Motor neuron (in vitro differentiated cells): ENCODE measurements at regions not wholly inside any gene's neighbourhood (a gene's known extent, or its start where the extent isn't known, plus 50 kb on each side); places are given as distances from the start of the nearest gene placed in this dataset.
A peak's percentile ranks its signal among the peaks of the same experiment; 100 is the strongest.

Experiments
- ATAC-seq, 8 experiments: fragments of 200-7000 bp; cut with Tn5 transposase; replicated peaks in 6 of 8; 2 replicates each; pipeline ENCODE4 v1.8.0; 2021; ENCODE audit warnings: mild to moderate bottlenecking in 8 of 8, moderate library complexity in 8 of 8
- H3K27ac ChIP-seq, 2 donors: fragments of 250-450 bp; sonication (Bioruptor Pico); 2 replicates each; pipeline ENCODE4 v1.9.0; 2021; ENCODE audit warnings: antibody characterized with exemption in 2 of 2, mild to moderate bottlenecking in 2 of 2, moderate library complexity in 1 of 2
- H3K4me1 ChIP-seq, 2 donors: fragments of 250-450 bp; sonication (Bioruptor Pico); replicated peaks in 1 of 2; 2 replicates each; pipeline ENCODE4 v1.6.1; 2021; ENCODE audit warnings: antibody characterized with exemption in 2 of 2, mild to moderate bottlenecking in 2 of 2, moderate library complexity in 1 of 2
- H3K4me3 ChIP-seq, 5 donors: fragments of 250-450 bp; sonication (Bioruptor Pico); 2 replicates each; pipeline ENCODE4 v1.9.0; 2021; ENCODE audit warnings: antibody characterized with exemption in 5 of 5, mild to moderate bottlenecking in 5 of 5, moderate library complexity in 4 of 5
- WGBS, 10 experiments: fragments of 450-650 bp; shearing (Covaris generic); methylation state at CpG; one replicate each; pipeline ENCODE4 v1.0.0; 2022; 5-methylcytosine and 5-hydroxymethylcytosine counted together
- in situ Hi-C, 9 experiments: fragments of 400-800 bp; cut with MboI; loops; one replicate each; pipeline ENCODE4 v1.15.0; 2021; ENCODE audit warnings: low sequenced_read_pairs in 9 of 9, low pct_unique_long_range_greater_than_20kb in 2 of 9; ENCODE audit not compliant: unreplicated experiment in 9 of 9

- 0 to 100% (median 96%) methylated on average over 1 of the region's 1 CpG; no CpG with 5 or more reads in 2 of the 10 experiments for WGBS, 10 experiments
- ATAC-seq = no peak
- H3K27ac ChIP-seq = no peak overlapping the region
- no peak overlapping the region for H3K4me3 ChIP-seq
- in situ Hi-C loops = no loop called here
- H3K4me1 ChIP-seq = peaks cover 0 to 6% of the 10 kb centered on the region in 2 donors
These were observed 150.4 kb upstream of the CDH19 start for GRCh38 chr18:66754335-66754734.

DNA sequence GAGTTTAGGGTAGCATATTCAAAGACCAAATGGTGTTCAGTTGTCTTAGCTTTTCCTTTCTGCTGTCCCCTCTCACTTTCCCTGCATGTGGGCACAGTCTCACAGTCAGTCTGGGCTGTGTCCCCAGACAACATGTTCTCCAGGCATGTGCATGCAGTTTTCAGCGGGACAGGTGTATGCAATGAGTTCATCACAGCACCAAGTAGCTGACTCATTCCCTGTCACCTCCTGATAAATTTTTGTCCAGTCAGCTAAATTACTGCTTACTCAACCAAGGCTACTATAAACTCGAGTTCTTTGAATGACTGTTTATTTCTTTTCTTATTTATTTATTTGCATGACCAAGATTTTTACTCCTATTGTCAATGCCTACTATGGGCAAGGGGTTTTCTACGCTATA, 148.8 kb upstream of the CDH19 start:
- no peak for ATAC-seq
- WGBS, 10 experiments = 0 to 100% (median 60%) methylated on average over 1 to 3 of the region's 3 CpGs
- no peaks in the 10 kb centered on the region for H3K4me1 ChIP-seq
- in situ Hi-C loops = no loop called here
- H3K4me3 ChIP-seq = no peak overlapping the region
- no peak overlapping the region for H3K27ac ChIP-seq

GRCh38 chr18:66749481-66750035, 145.7 kb upstream of the CDH19 start:
- ATAC-seq = no peak
- in situ Hi-C loops = no loop called here
- Histone ChIP-seq H3K27ac (no peak overlapping the region), H3K4me3 (no peak overlapping the region), H3K4me1 (no peaks in the 10 kb centered on the region)

DNA sequence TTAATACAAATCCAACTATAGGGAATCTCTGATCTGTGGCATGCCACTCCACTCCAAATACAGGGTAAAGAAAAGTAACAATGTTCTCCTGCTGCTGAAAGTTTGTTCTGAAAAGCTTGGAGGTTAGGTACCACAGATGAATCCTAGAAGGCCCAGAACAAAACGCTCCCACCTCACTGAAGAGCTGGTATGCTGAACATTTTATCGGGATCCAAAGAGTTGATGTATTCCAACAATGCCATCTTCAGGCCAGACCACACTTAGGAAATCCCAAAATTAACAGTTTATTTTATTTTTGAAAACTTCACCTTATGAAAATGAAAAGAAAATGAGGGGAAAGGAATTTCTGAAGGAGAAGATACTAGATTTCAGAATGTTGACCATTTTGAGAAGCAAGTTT, 145.1 kb upstream of the CDH19 start:
- ATAC-seq = peak in 1 of 8 experiments; percentile 67
- 0 to 100% (median 64%) methylated on average over 1 to 2 of the region's 2 CpGs; no CpG with 5 or more reads in 1 of the 10 experiments for WGBS, 10 experiments

GRCh38 chr18:66742832-66743231, 138.9 kb upstream of the CDH19 start:
- H3K4me1 ChIP-seq = no peaks in the 10 kb centered on the region
- no peak overlapping the region for H3K27ac ChIP-seq
- in situ Hi-C loops = no loop called here
- ATAC-seq = no peak
- no peak overlapping the region for H3K4me3 ChIP-seq
- WGBS, 10 experiments = 0 to 90% (median 76%) methylated on average over 1 to 2 of the region's 2 CpGs

More for the DNA sequence above, 145.1 kb upstream of the CDH19 start:
- H3K4me3 ChIP-seq = no peak overlapping the region
- H3K27ac ChIP-seq = no peak overlapping the region
- in situ Hi-C loops = no loop called here
- no peaks in the 10 kb centered on the region for H3K4me1 ChIP-seq

DNA sequence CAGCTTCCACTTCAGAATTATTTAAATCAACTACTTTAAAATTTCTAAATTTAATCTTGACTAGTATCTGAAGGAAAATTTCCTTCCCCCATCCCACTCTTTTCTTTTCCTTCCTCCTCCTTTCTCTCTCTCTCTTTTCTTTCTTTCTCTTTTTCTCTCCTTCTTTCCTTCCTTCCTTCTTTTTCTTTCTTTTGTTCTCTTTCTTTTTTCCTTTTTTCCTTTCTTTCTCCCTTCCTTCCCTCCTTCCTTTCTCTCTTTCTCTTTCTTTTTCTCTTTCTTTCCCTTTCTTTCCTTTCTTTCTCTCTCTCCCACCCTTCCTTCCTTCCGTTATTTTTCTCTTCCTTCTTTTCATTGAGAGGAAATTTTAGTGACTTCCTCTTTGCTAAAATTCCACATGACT, 132.0 kb upstream of the CDH19 start:
- peaks cover 0 to 6% of the 10 kb centered on the region in 2 donors for H3K4me1 ChIP-seq
- no peak for ATAC-seq
- H3K27ac ChIP-seq = no peak overlapping the region
- in situ Hi-C loops = no loop called here
- no peak overlapping the region for H3K4me3 ChIP-seq
- WGBS, 10 experiments = 0 to 100% (median 84%) methylated on average over 1 of the region's 1 CpG

- peaks cover 0 to 19% of the 10 kb centered on the region in 2 donors for H3K4me1 ChIP-seq
- no peak overlapping the region for H3K27ac ChIP-seq
- ATAC-seq = no peak
- 0 to 100% (median 79%) methylated on average over 1 to 2 of the region's 2 CpGs for WGBS, 10 experiments
- in situ Hi-C loops = no loop called here
- H3K4me3 ChIP-seq = no peak overlapping the region
These were observed 130.6 kb upstream of the CDH19 start for GRCh38 chr18:66734451-66734850.

DNA sequence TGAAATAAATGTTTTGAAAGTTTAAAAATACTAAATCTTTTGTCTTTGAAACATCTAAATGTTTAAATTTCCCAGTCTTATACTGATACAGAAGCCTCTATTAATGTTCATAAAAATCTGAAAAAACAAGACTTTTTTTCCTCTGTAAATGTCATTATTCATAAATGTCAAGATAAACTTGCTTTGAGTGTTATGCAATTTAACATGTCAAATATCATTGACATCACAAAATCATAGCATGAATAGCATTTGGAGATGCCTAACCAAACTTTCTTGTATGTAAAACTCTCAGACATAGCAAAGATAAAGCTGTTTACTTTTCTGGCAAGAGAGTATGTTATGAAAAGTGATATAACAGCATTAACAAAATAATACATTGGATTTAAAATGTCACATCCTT, 128.0 kb upstream of the CDH19 start:
- Histone ChIP-seq H3K4me1 (peaks cover 0 to 20% of the 10 kb centered on the region in 2 donors), H3K4me3 (no peak overlapping the region), H3K27ac (no peak overlapping the region)
- ATAC-seq = no peak
- in situ Hi-C loops = no loop called here

- whole genome bisulfite sequencing, 10 experiments = 0 to 100% (median 66%) methylated on average over 1 to 2 of the region's 2 CpGs
- Histone ChIP-seq H3K4me3 (no peak overlapping the region), H3K4me1 (peaks cover 0 to 20% of the 10 kb centered on the region in 2 donors), H3K27ac (no peak overlapping the region)
- no peak for ATAC-seq
- in situ Hi-C loops = no loop called here
These were observed 125.8 kb upstream of the CDH19 start for GRCh38 chr18:66729442-66730239.

GRCh38 chr18:66728951-66729350, 125.1 kb upstream of the CDH19 start:
- Histone ChIP-seq H3K4me1 (peaks cover 0 to 20% of the 10 kb centered on the region in 2 donors), H3K27ac (no peak overlapping the region), H3K4me3 (no peak overlapping the region)
- in situ Hi-C loops = no loop called here
- no peak for ATAC-seq
- 18 to 100% (median 92%) methylated on average over 1 to 4 of the region's 5 CpGs; no CpG with 5 or more reads in 1 of the 10 experiments for WGBS, 10 experiments

- Histone ChIP-seq H3K4me3 (no peak overlapping the region), H3K4me1 (peaks cover 0 to 20% of the 10 kb centered on the region in 2 donors), H3K27ac (no peak overlapping the region)
- WGBS, 10 experiments = 0 to 100% (median 88%) methylated on average over 1 of the region's 1 CpG
- no peak for ATAC-seq
- in situ Hi-C loops = no loop called here
These were observed 124.1 kb upstream of the CDH19 start for GRCh38 chr18:66727991-66728390.

DNA sequence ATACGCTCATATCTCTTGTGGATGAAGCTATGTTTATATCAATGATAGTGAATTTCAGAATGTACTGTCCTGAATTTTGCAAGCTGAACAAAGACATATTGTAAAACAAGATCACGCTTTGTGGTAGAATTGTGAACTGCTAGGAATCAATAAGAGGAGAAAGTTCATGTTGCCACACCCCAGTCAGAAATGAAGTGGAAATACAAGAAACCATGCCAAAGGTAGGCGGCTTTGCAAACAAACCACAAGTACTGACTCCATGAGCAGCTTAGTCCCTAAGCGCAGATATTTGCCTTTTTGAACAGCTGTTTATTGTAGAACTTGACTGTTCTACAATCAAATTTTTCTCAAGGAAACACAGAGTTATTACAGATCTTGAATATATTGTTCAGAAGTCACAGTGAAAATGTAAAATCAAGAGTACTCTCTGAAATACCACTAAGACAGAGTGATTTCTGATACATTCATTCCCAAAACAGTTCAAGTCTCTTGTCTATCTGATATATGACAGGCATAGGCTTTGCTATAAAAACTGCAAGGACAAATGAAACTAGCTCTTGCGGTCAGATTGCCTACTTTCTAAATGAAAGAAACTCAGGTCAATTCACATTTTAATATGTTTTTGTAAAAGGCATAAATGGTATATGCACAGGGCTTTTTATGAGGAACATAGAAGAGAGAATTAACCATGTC, 120.9 kb upstream of the CDH19 start:
- Histone ChIP-seq H3K4me3 (no peak overlapping the region), H3K4me1 (peaks cover 0 to 4% of the 10 kb centered on the region in 2 donors), H3K27ac (no peak overlapping the region)
- no peak for ATAC-seq
- in situ Hi-C loops = no loop called here
- WGBS, 10 experiments = 8 to 98% (median 90%) methylated on average over 2 to 5 of the region's 5 CpGs

GRCh38 chr18:66722671-66723070, 118.8 kb upstream of the CDH19 start:
- in situ Hi-C loops = no loop called here
- H3K4me1 ChIP-seq = no peaks in the 10 kb centered on the region
- ATAC-seq = no peak
- H3K27ac ChIP-seq = no peak overlapping the region
- H3K4me3 ChIP-seq = no peak overlapping the region
- 18 to 100% (median 79%) methylated on average over 2 to 5 of the region's 5 CpGs for WGBS, 10 experiments
